Gastroesophageal sphincter (tissue), 2 donors: ENCODE measurements at regions not wholly inside any gene's neighbourhood (a gene's known extent, or its start where the extent isn't known, plus 50 kb on each side); places are given as distances from the start of the nearest gene placed in this dataset.

Source experiments
- EP300 ChIP-seq: sonication (generic); formaldehyde crosslinking; IDR thresholded peaks from one replicate; pipeline ENCODE4 v1.6.1; 2017; ENCODE audit warnings: antibody characterized with exemption, mild to moderate bottlenecking
- POLR2A ChIP-seq, 2 donors: fragments of 450-650 bp; IDR thresholded peaks; one replicate each; pipeline ENCODE4 v1.6.1; 2017; ENCODE audit warnings: antibody characterized with exemption in 2 of 2, mild to moderate bottlenecking in 2 of 2, moderate library complexity in 1 of 2
- POLR2AphosphoS5 ChIP-seq: sonication (generic); formaldehyde crosslinking; IDR thresholded peaks from one replicate; pipeline ENCODE4 v1.6.1; 2017; ENCODE audit warnings: antibody characterized with exemption

- TF ChIP-seq EP300 (no peak), POLR2A (IDR thresholded peaks at IDR 0.05) (no peak), POLR2AphosphoS5 (no peak)
Measured at GRCh38 chr4:58590722-58591121, 1480.5 kb upstream of the IGFBP7 start.
